ENCODE measurements at regions not wholly inside any gene's neighbourhood (a gene's known extent, or its start where the extent isn't known, plus 50 kb on each side); places are given as distances from the start of the nearest gene placed in this dataset.
"Not testable (repeated sequence)": the region's sequence is repeated elsewhere in the genome, so short reads cannot be mapped to it uniquely, and the experiment has no call there.

- DNase-seq, result no peak
Observed at GRCh38 chrX:118261151-118261550, 84.8 kb upstream of the WDR44 start.

GRCh38 chrX:118271775-118272174 lies 74.1 kb upstream of the WDR44 start:
- DNase-seq, result no peak

- no peak for DNase-seq
Observed at GRCh38 chrX:118272242-118272641, 73.7 kb upstream of the WDR44 start.

GRCh38 chrX:118286066-118286762 lies 59.7 kb upstream of the WDR44 start:
- no peak for DNase-seq

- not testable (repeated sequence) for DNase-seq
Observed at GRCh38 chrX:118295818-118296217, 50.1 kb upstream of the WDR44 start.

Data from stimulated activated CD4-positive, alpha-beta T cell treated with anti-CD3 and anti-CD28 coated beads, Interleukin-2, amount 100 ng/mL, for 48 hours (primary cell).